ENCODE measurements at regions not wholly inside any gene's neighbourhood (a gene's known extent, or its start where the extent isn't known, plus 50 kb on each side); places are given as distances from the start of the nearest gene placed in this dataset.

GRCh38 chrX:42725196-42725595, 52.8 kb downstream of the PPP1R2C start:
- no peak for DNase-seq

DNA sequence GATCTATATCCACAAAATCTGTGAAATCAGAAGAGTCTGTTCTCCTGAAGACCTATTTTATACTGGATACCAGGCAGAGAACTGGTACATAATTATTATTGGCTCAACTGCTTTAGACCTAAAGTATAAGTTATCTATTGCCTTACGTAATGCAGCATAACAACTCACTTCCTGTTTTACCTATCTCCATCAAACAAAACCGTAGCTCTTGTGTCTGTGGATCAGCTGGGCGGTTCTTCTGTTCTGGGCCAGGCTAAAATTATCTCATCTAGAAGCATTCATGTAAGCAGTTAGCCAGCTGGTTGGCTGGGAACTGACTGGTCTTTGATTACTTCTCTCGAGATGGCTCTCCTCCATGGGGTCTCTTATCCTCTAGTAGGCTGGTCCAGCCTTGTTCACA, 57.8 kb downstream of the PPP1R2C start:
- DNase-seq: no peak

- no peak for DNase-seq
These were observed 62.2 kb downstream of the PPP1R2C start for GRCh38 chrX:42715701-42716262.

GRCh38 chrX:42714981-42715700, 62.8 kb downstream of the PPP1R2C start:
- peak in 46 of 51 donors; percentile 2 to 79 (median 36) for DNase-seq

DNA sequence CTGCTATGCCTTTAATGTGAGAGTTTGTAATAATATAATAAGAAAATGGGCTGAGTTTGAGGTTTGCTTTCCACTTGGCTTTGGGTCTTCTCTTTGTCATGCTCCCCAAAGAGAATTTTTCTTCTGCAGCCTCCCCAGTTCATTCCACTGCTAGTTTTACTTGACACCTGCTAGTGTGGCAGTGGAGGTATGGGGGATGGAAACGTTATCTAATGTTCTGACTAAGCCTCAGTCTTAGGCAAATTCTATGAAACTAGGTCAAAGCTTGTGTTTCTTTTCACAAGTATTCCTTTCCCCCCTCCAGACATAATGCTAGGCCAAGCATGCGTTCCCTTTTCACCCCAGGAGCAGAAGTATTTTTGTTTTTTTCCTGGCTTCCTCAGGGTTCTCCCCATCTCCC, 67.5 kb downstream of the PPP1R2C start:
- no peak for DNase-seq

GRCh38 chrX:42708222-42708621, 69.7 kb downstream of the PPP1R2C start:
- no peak for DNase-seq

DNA sequence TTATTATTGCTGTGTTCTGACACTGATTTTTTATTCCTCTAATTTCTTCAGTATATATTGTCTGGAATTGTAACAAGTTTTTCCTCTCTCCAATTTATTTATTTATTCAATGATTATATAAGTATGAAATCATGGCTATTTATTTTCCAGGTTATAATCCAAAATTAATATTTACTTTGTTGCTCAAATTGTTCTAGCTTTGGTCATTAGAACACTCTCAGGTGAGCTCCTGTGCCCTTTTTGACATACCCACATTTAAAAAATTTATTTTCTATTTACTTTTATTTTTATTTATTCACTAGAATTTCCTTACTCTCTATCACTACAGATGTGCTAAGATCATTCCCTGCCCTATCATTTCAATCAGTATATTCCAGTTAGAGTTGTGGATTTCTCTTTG, 70.2 kb downstream of the PPP1R2C start:
- no peak for DNase-seq

DNA sequence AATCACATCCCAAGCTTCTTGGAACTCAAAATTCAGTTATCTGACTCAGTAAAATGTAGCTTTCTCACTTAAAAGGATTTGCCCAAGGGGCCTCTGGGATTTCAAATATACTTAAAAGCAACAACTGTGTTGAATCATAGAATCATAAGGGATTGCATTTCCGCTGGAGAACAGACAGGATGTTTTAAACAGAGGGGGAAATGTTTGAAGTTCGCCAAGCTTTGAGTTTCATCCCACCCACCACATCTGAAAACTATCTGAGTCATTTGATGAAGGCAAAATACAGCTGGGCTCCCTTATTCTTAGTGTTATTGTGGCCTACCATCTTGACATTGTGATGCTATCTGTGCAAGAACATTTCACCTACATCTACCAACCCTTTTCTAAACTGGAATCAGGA, 73.5 kb downstream of the PPP1R2C start:
- no peak for DNase-seq

GRCh38 chrX:42697544-42697943, 80.4 kb downstream of the PPP1R2C start:
- DNase-seq: no peak

DNA sequence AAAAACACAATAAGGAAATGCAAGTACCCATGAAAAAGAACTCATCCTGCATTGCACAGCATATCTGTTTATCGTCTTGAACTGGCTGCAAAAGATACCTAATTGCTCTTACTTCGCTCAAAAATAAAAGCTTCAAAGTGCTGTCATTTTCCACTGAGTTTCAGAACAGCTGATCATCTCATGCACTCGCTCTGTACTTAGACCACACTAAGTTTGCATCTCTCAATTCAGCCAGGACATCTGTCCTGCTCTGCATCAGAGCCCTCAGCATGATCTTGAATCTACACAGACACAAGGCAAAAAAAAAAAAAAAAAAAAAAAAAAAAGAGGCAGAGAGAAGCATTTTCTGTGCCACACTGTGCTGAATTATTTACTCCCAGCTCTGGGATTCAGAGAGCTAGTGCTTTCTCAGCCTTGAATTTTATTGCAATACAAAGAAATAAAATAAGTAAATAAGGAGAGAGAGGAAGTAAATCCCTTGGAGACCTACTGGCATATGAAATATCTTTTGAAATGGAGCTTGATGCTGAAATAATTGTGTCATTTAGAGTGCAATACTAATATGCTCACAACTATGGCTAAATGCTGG, 81.3 kb downstream of the PPP1R2C start:
- DNase-seq: peak in 1 of 51 donors; percentile 1

DNA sequence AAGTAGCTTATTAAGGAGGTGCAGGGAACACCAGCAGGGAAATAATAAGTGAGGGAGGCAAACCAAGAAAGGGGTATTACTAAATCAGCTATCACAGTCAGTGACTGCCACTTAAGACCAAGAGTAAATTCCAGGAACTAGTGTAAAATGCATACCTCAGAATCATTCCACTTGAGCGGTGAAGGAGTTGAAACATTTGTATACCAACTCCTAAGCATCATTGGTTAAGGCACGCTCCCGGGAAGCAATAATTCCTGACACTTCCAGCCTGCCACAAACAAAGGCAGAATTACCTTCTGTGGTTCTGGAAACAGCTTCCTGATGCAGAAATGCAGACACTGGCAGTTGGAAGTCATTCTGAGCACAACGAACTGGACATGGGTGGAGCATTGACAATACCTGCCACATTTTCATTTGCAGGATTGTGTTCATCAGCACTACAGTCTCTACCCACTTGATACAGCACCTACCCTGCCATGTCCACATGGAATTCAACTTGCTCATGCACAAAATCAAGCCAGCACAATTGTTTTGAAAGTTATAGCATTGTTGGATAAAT, 82.1 kb downstream of the PPP1R2C start:
- DNase-seq: no peak

DNA sequence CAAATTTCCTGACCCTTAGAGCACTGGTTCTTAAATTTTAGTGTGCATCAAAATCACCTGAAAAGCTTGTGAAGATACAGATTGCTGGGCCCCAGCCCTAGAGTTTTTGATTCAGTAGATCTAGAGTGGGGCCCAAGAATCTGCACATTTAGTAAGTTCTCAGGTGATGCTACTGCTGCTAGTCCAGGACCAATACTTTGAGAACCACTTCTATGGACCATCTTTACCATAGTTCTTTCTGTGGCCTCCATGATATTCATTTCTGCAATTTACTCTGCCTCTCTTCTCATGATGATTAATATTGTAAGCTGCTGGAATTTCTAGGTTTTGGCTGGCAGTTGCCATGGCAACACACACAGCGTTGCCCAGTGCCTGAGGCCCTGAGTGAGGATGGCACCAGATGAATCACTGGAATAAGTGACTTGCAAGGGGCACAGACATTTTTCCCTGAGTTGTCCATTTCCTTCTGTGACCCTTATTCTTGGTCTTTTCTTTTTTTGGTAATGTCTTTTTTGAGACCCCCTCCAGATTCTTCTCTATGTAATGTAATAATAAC, 83.6 kb downstream of the PPP1R2C start:
- DNase-seq: peak in 9 of 51 donors; percentile 0 to 13 (median 2)

DNA sequence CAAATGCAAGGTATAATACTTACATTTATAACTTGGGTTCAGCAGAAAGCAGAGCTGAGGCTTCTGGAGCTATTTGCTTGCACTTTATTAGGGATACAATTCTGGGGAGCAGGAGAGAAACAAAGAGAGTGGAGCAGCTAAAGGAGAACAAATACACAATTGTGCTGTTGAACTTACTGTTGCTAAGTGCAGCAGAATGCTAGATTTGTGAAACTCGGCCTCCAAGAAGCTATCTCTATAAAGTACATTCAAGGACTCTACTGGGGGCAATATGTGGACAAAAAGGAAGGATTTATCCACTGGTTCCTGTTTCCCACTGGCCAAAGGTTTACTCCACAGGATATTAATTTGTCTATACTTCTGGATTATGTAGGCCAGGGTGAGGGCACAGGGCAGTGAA, 86.8 kb downstream of the PPP1R2C start:
- DNase-seq: peak in 7 of 51 donors; percentile 0 to 54 (median 7)

DNA sequence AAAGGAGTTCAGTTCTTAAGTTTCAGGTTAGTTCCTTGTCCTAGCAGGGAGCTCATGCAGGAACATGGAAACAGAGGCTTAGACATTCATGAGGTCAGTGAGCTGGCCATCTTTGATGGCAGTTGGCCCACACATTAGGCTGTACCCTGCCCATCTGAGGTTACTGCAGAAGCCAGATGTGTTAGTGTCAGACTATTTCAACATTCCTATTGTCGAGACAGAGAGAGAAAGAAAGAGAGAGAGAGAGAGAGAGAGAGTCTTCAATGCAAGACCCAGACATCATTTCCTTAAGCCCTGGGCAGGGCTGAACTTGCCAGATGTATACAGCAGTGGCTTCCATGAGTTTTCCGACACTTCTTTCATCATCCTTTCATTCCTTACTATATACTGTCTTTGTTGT, 91.3 kb downstream of the PPP1R2C start:
- no peak for DNase-seq

DNA sequence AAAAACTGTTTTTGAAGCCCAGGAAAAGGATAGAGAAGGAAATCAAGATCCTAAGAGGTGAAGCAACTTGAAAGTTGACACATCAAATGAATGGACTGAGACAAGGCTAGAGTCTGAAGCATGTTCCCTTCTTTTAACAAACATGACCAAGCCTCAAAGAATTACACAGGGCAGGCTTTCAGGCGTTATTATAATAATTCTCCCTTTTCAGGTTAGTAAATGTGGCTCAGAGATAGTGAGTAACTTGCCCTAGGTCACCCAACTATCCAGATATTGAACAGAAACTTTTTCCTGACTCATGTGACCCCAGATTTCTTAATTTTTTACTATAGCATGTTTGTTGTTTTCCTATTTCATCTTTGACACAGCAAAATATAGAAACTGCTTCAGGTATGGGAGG, 91.7 kb downstream of the PPP1R2C start:
- DNase-seq: no peak

GRCh38 chrX:42684065-42684464, 93.9 kb downstream of the PPP1R2C start:
- no peak for DNase-seq

GRCh38 chrX:42680666-42681065, 97.3 kb downstream of the PPP1R2C start:
- peak in 3 of 51 donors; percentile 0 to 2 (median 0) for DNase-seq

- DNase-seq: no peak
These were observed 99.8 kb downstream of the PPP1R2C start for GRCh38 chrX:42678133-42678532.

- no peak for DNase-seq
These were observed 104.6 kb downstream of the PPP1R2C start for GRCh38 chrX:42673301-42673810.

DNA sequence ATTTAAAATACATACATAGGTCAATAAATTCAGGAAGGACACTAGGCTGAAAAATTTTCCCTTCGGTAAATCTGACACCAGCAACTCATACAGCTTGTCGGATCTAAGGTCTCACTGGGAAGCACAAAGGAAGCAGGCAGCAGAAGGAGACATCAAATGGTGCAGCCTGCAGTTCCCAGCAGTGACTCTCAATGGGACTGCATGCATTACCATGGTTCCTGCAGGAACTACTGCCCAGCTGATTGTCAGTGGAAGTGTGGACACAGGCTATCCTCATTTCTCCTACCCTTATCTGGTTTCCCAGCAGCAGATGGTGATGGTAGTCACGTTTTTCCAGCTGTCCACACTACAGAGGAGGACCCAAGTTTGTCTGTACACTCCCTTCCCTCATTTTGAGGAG, 113.3 kb downstream of the PPP1R2C start:
- no peak for DNase-seq

DNA sequence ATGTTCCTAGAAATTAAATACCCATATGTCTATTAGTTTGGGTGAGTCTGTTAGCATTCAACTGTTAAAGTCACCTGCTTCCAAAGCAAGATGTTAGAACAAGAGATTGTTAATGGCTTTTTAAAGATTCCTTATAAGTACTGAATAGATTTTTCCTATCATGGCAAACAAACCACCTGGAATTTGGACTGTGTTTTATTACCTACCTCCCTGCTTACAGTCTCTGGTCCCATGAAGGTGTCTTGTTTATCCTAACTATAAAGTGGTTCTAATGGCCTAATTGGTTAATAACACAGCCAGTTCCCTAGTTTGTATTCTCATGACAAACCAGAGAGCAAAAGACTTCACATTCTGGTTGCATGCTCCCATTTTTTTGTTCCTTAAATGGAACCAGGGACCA, 149.5 kb downstream of the PPP1R2C start:
- DNase-seq: no peak

- no peak for DNase-seq
These were observed 150.1 kb downstream of the PPP1R2C start for GRCh38 chrX:42627891-42628290.

All from hypothalamus (tissue), 51 donors.